HepG2 (cell line): ENCODE measurements at regions not wholly inside any gene's neighbourhood (a gene's known extent, or its start where the extent isn't known, plus 50 kb on each side); places are given as distances from the start of the nearest gene placed in this dataset.
A peak's percentile ranks its signal among the peaks of the same experiment; 100 is the strongest.

ENCODE experiments used
- ATAC-seq: fragments of 200-7000 bp; cut with Tn5 transposase; 3 replicates; pipeline ENCODE4 v1.9.1; 2020; ENCODE audit warnings: mild to moderate bottlenecking, moderate library complexity
- BruUV-seq: library from RNA; stranded (reverse); fragments of 400-500 nt; replicated peaks from 2 replicates; lab custom pipeline; 2021; lab: Mats Ljungman, UMichigan
- CTCF ChIA-PET: fragments of 300-600 bp; formaldehyde crosslinking; extraction: SDS; loops from one replicate; lab custom pipeline; 2021; ENCODE audit warnings: low total read pairs, inconsistent platforms, low intra/inter-chr PET ratio; lab: Yijun Ruan, JAX
- POLR2A ChIA-PET: fragments of 350-600 bp; sonication (Branson Sonifier 250); formaldehyde crosslinking; loops from one replicate; lab custom pipeline; 2020; ENCODE audit warnings: antibody characterized with exemption, inconsistent platforms; lab: Yijun Ruan, JAX
- DNase-seq: peaks from one replicate; pipeline ENCODE4 v3.0.0-alpha.2; 2015; ENCODE audit warnings: low spot score
- FAIRE-seq: peaks from 3 replicates; lab custom pipeline; 2011; peaks lifted over from hg19 to GRCh38; lab: Jason Lieb, UNC
- H2AFZ ChIP-seq: one replicate; pipeline ENCODE4 v1.6.1; 2011; ENCODE audit warnings: low read length, inconsistent platforms
- H3K27ac ChIP-seq: fragments of 300-600 bp; 3 replicates; pipeline ENCODE4 v1.8.0; 2011; ENCODE audit warnings: mixed run types, mild to moderate bottlenecking, mixed read lengths, low read length, inconsistent platforms; ENCODE audit not compliant: insufficient read depth; ENCODE audit errors: extremely low read length
- H3K27me3 ChIP-seq, 2 experiments: fragments of 200-600 bp in 1 of 2; 2 replicates in 1 of 2; 3 replicates in 1 of 2; pipeline versions ENCODE4 v1.6.0 to v1.8.0; 2011; ENCODE audit warnings: low read length in 2 of 2, mild to moderate bottlenecking in 2 of 2, moderate library complexity in 2 of 2, inconsistent platforms in 1 of 2; ENCODE audit not compliant: insufficient read depth in 2 of 2, control insufficient read depth in 1 of 2
- H3K36me3 ChIP-seq, 2 experiments: fragments of 200-600 bp in 1 of 2; replicated peaks in 1 of 2; 2 replicates in 1 of 2; 3 replicates in 1 of 2; pipeline versions ENCODE4 v1.5.1 to v1.8.0; 2011; ENCODE audit warnings: low read length in 2 of 2, inconsistent platforms in 1 of 2; ENCODE audit not compliant: insufficient read depth in 2 of 2, control insufficient read depth in 1 of 2
- H3K4me1 ChIP-seq: 2 replicates; pipeline ENCODE4 v1.5.1; 2012; ENCODE audit warnings: low read length, inconsistent platforms; ENCODE audit not compliant: insufficient read depth
- H3K4me2 ChIP-seq: 2 replicates; pipeline ENCODE4 v1.6.0; 2011; ENCODE audit warnings: low read depth, low read length, inconsistent platforms
- H3K4me3 ChIP-seq, 3 experiments: fragments of 200-600 bp in 1 of 3; sonication (generic), shearing (Covaris generic) in 1 of 3; replicated peaks in 1 of 3; 2 replicates each; pipeline ENCODE4 v1.5.1; 2011 to 2016; ENCODE audit warnings: low read length in 3 of 3, inconsistent platforms in 2 of 3, low read depth in 2 of 3, mild to moderate bottlenecking in 2 of 3, control low read depth in 1 of 3, mixed read lengths in 1 of 3; ENCODE audit not compliant: insufficient read depth in 1 of 3
- H3K79me2 ChIP-seq: one replicate; pipeline ENCODE4 v1.6.1; 2011; ENCODE audit warnings: low read length, inconsistent platforms; ENCODE audit not compliant: insufficient read depth
- H3K9ac ChIP-seq: 2 replicates; pipeline ENCODE4 v1.6.0; 2011; ENCODE audit warnings: mild to moderate bottlenecking, low read depth, low read length, inconsistent platforms; ENCODE audit not compliant: insufficient read depth
- H3K9me3 ChIP-seq: 2 replicates; pipeline ENCODE4 v1.5.1; 2012; ENCODE audit warnings: mild to moderate bottlenecking, low read length
- H4K20me1 ChIP-seq: 2 replicates; pipeline ENCODE4 v1.6.0; 2011; ENCODE audit warnings: inconsistent platforms, mild to moderate bottlenecking, low read length, moderate library complexity; ENCODE audit not compliant: insufficient read depth
- EZH2 ChIP-seq: conservative IDR thresholded peaks from 2 replicates; pipeline ENCODE4 v1.6.1; 2012; ENCODE audit warnings: mild to moderate bottlenecking, low read depth, low read length, moderate library complexity
- FOXP1 ChIP-seq, 2 experiments: fragments of 450-650 bp in 1 of 2; IDR thresholded peaks; 2 replicates each; pipeline ENCODE4 v1.6.1; 2017 to 2018; ENCODE audit warnings: antibody characterized with exemption in 1 of 2
- RELA ChIP-seq: sonication (generic); formaldehyde crosslinking; IDR thresholded peaks from 2 replicates; pipeline ENCODE4 v1.4.0; 2020; ENCODE audit warnings: missing genetic modification reagents
- STAG1 ChIP-seq: sonication (generic); formaldehyde crosslinking; IDR thresholded peaks from 2 replicates; pipeline ENCODE4 v1.4.0; 2020; ENCODE audit warnings: missing genetic modification reagents
- ZSCAN31 ChIP-seq: sonication (generic); formaldehyde crosslinking; IDR thresholded peaks from 2 replicates; pipeline ENCODE4 v1.5.0; 2020; ENCODE audit warnings: low read depth, mild to moderate bottlenecking, missing genetic modification reagents
- WGBS: methylation state at CpG from one replicate; pipeline ENCODE4 v1.1.6; 2017; ENCODE audit warnings: low lambda C conversion rate; 5-methylcytosine and 5-hydroxymethylcytosine counted together
- in situ Hi-C: cut with HindIII; loops from 2 replicates; pipeline ENCODE4 v1.10.0; 2017; ENCODE audit warnings: low pct_unique_long_range_greater_than_20kb; ENCODE audit not compliant: extremely low pct_ligation_motif_present
- intact Hi-C: fragments of 100-400 bp; cut with micrococcal nuclease; formaldehyde crosslinking; loops from one replicate; pipeline ENCODE4 v1.10.0; 2022; ENCODE audit not compliant: unreplicated experiment
- TF ChIP-seq, protein P1 (sequence below): sonication (generic); formaldehyde crosslinking; IDR thresholded peaks from 2 replicates; pipeline ENCODE4 v1.8.1; 2023; ENCODE audit warnings: mild to moderate bottlenecking, missing genetic modification reagents
- TF ChIP-seq, protein P2 (sequence below): sonication (generic); formaldehyde crosslinking; IDR thresholded peaks from 2 replicates; pipeline ENCODE4 v1.4.0; 2020; ENCODE audit warnings: missing genetic modification reagents

DNA sequence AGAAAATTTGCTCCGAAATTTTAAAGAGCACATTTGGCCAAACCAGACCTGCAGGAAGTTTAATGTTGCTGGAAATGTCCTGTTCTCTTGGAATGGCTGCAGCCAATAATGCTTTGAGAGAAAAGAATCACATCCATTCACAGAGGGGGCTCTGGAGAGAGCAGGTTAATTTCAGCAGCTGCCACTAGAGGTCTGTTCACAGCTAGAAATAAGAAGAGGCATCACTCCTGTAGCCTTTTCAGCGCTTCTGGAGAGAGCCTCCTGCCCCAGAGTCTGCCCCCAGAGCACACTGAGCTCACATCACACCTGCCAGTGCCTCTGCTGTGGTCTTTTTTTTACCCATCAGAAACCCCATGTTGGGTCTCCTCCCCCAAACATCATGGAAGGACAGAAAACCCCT lies 124.8 kb upstream of the RAD23B start (continued):
- TF ChIP-seq, protein P1, sequence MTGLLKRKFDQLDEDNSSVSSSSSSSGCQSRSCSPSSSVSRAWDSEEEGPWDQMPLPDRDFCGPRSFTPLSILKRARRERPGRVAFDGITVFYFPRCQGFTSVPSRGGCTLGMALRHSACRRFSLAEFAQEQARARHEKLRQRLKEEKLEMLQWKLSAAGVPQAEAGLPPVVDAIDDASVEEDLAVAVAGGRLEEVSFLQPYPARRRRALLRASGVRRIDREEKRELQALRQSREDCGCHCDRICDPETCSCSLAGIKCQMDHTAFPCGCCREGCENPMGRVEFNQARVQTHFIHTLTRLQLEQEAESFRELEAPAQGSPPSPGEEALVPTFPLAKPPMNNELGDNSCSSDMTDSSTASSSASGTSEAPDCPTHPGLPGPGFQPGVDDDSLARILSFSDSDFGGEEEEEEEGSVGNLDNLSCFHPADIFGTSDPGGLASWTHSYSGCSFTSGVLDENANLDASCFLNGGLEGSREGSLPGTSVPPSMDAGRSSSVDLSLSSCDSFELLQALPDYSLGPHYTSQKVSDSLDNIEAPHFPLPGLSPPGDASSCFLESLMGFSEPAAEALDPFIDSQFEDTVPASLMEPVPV (CRISPR knock-in tag) = no peak
- TF ChIP-seq ZSCAN31 (no peak), EZH2 (no peak), STAG1 (CRISPR knock-in tag) (peak; percentile 61)

DNA sequence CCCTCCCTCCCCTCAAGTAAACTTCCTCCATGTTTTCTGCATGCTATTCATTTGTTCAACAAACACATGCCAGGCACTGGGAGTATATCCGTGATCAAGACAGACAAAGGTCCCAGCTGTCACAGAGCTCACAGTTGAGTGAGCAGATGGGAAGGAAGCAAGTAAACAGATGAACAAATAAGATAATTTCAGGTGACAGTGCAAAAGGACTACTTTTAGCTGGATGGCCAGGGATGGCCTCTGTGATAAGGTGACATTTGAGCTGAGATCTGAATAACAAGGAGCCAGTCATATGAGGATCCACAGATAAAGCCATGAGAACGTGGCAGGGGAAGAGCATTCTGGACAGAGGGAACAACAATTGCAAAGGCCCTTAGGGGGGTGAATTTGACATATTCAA lies 121.7 kb upstream of the RAD23B start:
- no TSS peak for BruUV-seq
- H2AFZ ChIP-seq = no peak overlapping the region
- no peaks in the 10 kb centered on the region for H3K27me3 ChIP-seq
- H3K4me1 ChIP-seq = peaks cover 11% of the 10 kb centered on the region
- no peaks in the 10 kb centered on the region for H4K20me1 ChIP-seq
- POLR2A ChIA-PET = no interaction called here
- H3K9me3 ChIP-seq = no peaks in the 10 kb centered on the region
- 5% methylated on average over 2 of the region's 2 CpGs for WGBS
- H3K4me2 ChIP-seq = no peak overlapping the region
- in situ Hi-C loops = loop anchor here (25.0 kb wide), 1 partner anchor 1249 kb away; no protein-coding TSS in a partner anchor
- H3K9ac ChIP-seq = no peak overlapping the region
- DNase-seq (peak; percentile 6), FAIRE-seq (no peak), ATAC-seq (peak; percentile 37; the same call in 1 of the 3 replicates)
- no peak overlapping the region for H3K27ac ChIP-seq
- TF ChIP-seq FOXP1 (IDR thresholded peaks at IDR 0.05) (no peak), FOXP1 (CRISPR knock-in tag; IDR thresholded peaks at IDR 0.05) (peak; percentile 28; the same call in 1 of the 2 replicates), RELA (no peak)
- TF ChIP-seq, protein P2, sequence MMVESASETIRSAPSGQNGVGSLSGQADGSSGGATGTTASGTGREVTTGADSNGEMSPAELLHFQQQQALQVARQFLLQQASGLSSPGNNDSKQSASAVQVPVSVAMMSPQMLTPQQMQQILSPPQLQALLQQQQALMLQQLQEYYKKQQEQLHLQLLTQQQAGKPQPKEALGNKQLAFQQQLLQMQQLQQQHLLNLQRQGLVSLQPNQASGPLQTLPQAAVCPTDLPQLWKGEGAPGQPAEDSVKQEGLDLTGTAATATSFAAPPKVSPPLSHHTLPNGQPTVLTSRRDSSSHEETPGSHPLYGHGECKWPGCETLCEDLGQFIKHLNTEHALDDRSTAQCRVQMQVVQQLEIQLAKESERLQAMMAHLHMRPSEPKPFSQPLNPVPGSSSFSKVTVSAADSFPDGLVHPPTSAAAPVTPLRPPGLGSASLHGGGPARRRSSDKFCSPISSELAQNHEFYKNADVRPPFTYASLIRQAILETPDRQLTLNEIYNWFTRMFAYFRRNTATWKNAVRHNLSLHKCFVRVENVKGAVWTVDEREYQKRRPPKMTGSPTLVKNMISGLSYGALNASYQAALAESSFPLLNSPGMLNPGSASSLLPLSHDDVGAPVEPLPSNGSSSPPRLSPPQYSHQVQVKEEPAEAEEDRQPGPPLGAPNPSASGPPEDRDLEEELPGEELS (CRISPR knock-in tag) = 0 out of 2 replicates have a peak, but pooled peaks have one; percentile 12
- TF ChIP-seq, all 625 proteins: peak for 2
- CTCF ChIA-PET = no interaction called here
- Histone ChIP-seq H3K4me3 (no peak overlapping the region), H3K79me2 (no peaks in the 10 kb centered on the region), H3K36me3 (no peaks in the 10 kb centered on the region)
- intact Hi-C loops = no loop called here
